GM13977 (cell line): ENCODE measurements at regions not wholly inside any gene's neighbourhood (a gene's known extent, or its start where the extent isn't known, plus 50 kb on each side); places are given as distances from the start of the nearest gene placed in this dataset.

Experiments used
- DNase-seq: peaks from one replicate; pipeline ENCODE4 v3.0.0; 2012; ENCODE audit warnings: low spot score
- in situ Hi-C: fragments of 300-500 bp; cut with MboI; formaldehyde crosslinking; loops from one replicate; pipeline ENCODE4 v1.12.0; 2022; ENCODE audit warnings: low sequenced_read_pairs, low pct_unique_long_range_greater_than_20kb, mixed read lengths, inconsistent platforms; ENCODE audit not compliant: unreplicated experiment
- TF ChIP-seq, protein P1 (sequence below): IDR thresholded peaks from 2 replicates; pipeline ENCODE4 v1.5.1; 2012; ENCODE audit warnings: mild to moderate bottlenecking, control low read depth; ENCODE audit not compliant: insufficient read depth; ENCODE audit errors: extremely low read depth, missing control alignments

DNA sequence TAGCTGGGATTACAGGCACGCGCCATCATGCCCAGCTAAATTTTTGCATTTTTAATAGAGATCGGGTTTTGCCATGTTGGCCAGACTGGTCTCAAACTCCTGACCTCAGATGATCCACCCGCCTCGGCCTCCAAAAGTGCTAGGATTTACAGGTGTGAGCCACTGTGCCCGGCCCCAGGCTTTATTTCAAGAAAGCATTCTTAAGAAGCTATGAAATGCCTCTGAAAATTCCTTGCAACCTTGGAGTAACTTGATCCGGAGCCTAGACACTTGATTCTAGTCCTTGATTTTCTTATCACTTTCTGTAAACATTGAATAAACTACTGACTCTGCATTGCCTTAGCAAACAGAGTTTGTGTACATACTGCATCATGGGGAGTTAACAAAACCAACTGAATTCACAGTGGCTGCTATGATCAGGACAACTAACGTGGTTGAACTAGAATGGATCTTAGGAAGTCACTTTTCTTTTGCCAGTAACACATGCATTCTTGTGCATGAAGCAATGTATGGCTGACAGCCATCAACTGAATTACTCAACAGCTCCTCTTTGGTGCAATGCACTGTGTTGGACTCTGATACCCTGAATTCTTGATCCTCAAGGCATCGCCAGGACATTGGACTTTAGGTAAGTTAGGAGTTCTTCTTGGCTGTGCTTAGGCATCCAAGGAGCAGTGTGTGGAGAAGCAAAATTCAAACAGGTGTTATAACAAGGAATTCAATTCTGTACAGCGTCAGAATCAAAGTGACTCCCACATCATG, 102.8 kb upstream of the TMEM170B start:
- no peak for DNase-seq
- in situ Hi-C loops: no loop called here
- TF ChIP-seq, protein P1, sequence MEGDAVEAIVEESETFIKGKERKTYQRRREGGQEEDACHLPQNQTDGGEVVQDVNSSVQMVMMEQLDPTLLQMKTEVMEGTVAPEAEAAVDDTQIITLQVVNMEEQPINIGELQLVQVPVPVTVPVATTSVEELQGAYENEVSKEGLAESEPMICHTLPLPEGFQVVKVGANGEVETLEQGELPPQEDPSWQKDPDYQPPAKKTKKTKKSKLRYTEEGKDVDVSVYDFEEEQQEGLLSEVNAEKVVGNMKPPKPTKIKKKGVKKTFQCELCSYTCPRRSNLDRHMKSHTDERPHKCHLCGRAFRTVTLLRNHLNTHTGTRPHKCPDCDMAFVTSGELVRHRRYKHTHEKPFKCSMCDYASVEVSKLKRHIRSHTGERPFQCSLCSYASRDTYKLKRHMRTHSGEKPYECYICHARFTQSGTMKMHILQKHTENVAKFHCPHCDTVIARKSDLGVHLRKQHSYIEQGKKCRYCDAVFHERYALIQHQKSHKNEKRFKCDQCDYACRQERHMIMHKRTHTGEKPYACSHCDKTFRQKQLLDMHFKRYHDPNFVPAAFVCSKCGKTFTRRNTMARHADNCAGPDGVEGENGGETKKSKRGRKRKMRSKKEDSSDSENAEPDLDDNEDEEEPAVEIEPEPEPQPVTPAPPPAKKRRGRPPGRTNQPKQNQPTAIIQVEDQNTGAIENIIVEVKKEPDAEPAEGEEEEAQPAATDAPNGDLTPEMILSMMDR: no peak

GRCh38 chr6:11433860-11434259, 103.7 kb upstream of the TMEM170B start:
- TF ChIP-seq, protein P1: no peak
- DNase-seq: no peak
- in situ Hi-C loops: no loop called here

DNA sequence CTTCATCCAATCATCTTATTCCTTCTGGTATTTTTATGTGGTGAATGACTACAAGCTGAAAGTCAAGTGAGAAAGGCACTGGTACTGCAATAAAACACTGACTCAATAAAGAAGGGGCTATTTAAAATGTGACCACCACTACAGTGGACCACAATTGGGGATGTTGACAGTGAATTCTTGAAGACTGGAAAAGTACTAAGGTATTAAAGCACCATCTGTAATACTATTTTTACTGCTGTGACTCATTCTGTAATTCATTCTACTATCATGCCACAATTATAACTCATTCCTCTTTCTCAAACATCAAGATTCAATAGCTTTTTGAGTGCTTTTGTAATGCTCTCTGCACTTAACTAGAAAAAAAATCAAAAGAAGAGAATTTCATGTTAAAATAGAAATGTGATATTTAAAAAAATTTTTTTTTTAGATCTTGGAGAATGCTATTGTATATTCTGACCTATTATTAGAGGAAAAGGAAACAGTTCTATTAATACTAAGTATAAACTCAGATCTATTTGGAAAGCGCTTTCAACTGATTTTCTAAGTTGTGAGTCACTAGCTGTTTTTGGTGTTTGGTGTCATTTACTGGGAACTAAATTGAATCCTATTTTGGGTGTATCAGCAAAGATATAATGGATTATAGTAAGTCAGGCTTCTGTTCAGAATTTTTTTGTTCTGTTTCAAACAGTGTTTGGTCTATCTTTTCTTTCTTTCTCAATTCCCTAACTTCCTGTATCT, 104.7 kb upstream of the TMEM170B start:
- TF ChIP-seq, protein P1: no peak
- DNase-seq: no peak
- in situ Hi-C loops: no loop called here

DNA sequence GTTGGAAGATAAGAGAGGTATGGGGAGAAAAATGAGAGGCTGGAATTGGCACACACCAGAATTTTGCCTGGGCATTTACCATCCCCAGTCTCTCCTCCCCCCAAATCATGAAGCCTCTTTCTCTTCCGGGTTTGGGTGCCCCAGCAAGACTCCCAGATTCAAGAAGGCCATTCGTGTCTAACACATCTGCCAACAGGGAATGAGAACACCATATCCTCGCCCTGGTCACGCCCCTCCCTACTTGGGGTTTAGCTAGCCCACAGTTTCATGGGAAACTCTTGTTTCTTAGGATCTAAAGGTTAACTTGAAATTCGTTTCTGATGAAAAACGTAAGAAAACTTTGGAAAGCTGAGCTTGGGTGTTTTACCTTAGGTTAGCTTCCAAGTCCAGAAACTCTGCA, 105.5 kb upstream of the TMEM170B start:
- in situ Hi-C loops: no loop called here
- DNase-seq: no peak
- TF ChIP-seq, protein P1: no peak

GRCh38 chr6:11431455-11431937, 106.1 kb upstream of the TMEM170B start:
- no peak for DNase-seq
- TF ChIP-seq, protein P1: no peak
- in situ Hi-C loops: no loop called here

- in situ Hi-C loops: no loop called here
- DNase-seq: no peak
- TF ChIP-seq, protein P1: no peak
Measured at GRCh38 chr6:11430036-11430435, 107.5 kb upstream of the TMEM170B start.
